CD14-positive monocyte (primary cell): ENCODE measurements at regions not wholly inside any gene's neighbourhood (a gene's known extent, or its start where the extent isn't known, plus 50 kb on each side); places are given as distances from the start of the nearest gene placed in this dataset.

ENCODE experiments used
- DNase-seq, 3 donors: peaks; one replicate each; pipeline ENCODE4 v3.0.0-alpha.2; 2011 to 2022
- H2AFZ ChIP-seq: 2 replicates; pipeline ENCODE4 v1.6.0; 2012; ENCODE audit warnings: mild to moderate bottlenecking, low read depth, low read length, inconsistent platforms; ENCODE audit not compliant: insufficient read depth, poor library complexity, severe bottlenecking
- H3K27ac ChIP-seq, 2 donors: 1 replicate in 1 of 2; 2 replicates in 1 of 2; pipeline ENCODE4 v1.5.1; 2012 to 2013; ENCODE audit warnings: low read length in 2 of 2, control low read depth in 1 of 2, inconsistent platforms in 1 of 2, low read depth in 1 of 2, mild to moderate bottlenecking in 1 of 2
- H3K27me3 ChIP-seq, 2 donors: one replicate each; pipeline versions ENCODE4 v1.6.0 to v1.6.1; 2011 to 2013; ENCODE audit warnings: low read length in 2 of 2; ENCODE audit not compliant: control insufficient read depth in 2 of 2, insufficient read depth in 2 of 2
- H3K36me3 ChIP-seq, 2 donors: replicated peaks in 1 of 2; 1 replicate in 1 of 2; 2 replicates in 1 of 2; pipeline versions ENCODE4 v1.5.1 to v1.6.1; 2012 to 2013; ENCODE audit warnings: low read length in 2 of 2, control low read depth in 1 of 2, inconsistent platforms in 1 of 2, mild to moderate bottlenecking in 1 of 2; ENCODE audit not compliant: insufficient read depth in 2 of 2, control insufficient read depth in 1 of 2
- H3K4me1 ChIP-seq, 2 donors: 1 replicate in 1 of 2; 2 replicates in 1 of 2; pipeline versions ENCODE4 v1.5.1 to v1.6.1; 2012 to 2013; ENCODE audit warnings: low read length in 2 of 2, control low read depth in 1 of 2, inconsistent platforms in 1 of 2, mild to moderate bottlenecking in 1 of 2, moderate library complexity in 1 of 2; ENCODE audit not compliant: insufficient read depth in 2 of 2, control insufficient read depth in 1 of 2
- H3K4me2 ChIP-seq: replicated peaks from 2 replicates; pipeline ENCODE3; 2012; ENCODE audit warnings: low read length, moderate library complexity, mild to moderate bottlenecking; ENCODE audit not compliant: poor library complexity, severe bottlenecking; ENCODE audit errors: extremely low read depth
- H3K4me3 ChIP-seq, 3 experiments: fragments of 200-600 bp in 1 of 3; sonication (generic) in 1 of 3; replicated peaks in 1 of 3; 1 replicate in 2 of 3; 2 replicates in 1 of 3; pipeline ENCODE4 v1.5.1; 2011 to 2013; ENCODE audit warnings: low read length in 3 of 3, mild to moderate bottlenecking in 3 of 3, control low read depth in 2 of 3, low read depth in 2 of 3, inconsistent platforms in 1 of 3, moderate library complexity in 1 of 3
- H3K79me2 ChIP-seq: 2 replicates; pipeline ENCODE4 v1.6.0; 2012; ENCODE audit warnings: mild to moderate bottlenecking, control low read depth, inconsistent platforms, low read length, moderate library complexity; ENCODE audit not compliant: insufficient read depth
- H3K9ac ChIP-seq: 2 replicates; pipeline ENCODE4 v1.6.0; 2017; ENCODE audit warnings: low read length, mild to moderate bottlenecking; ENCODE audit not compliant: insufficient read depth, poor library complexity, severe bottlenecking
- H3K9me3 ChIP-seq, 2 donors: replicated peaks in 1 of 2; 1 replicate in 1 of 2; 2 replicates in 1 of 2; pipeline versions ENCODE4 v1.5.1 to v1.6.1; 2012 to 2013; ENCODE audit warnings: low read length in 2 of 2, control low read depth in 1 of 2; ENCODE audit not compliant: control insufficient read depth in 1 of 2, insufficient read depth in 1 of 2
- H4K20me1 ChIP-seq: 2 replicates; pipeline ENCODE4 v1.6.0; 2012; ENCODE audit warnings: mild to moderate bottlenecking, low read length, control low read depth, moderate library complexity; ENCODE audit not compliant: insufficient read depth
- H3K27ac Mint-ChIP-seq, 7 donors: one replicate each; pipeline ENCODE4 v1.8.0; 2020; ENCODE audit warnings: mild to moderate bottlenecking in 7 of 7, mixed read lengths in 7 of 7, moderate library complexity in 6 of 7, inconsistent platforms in 2 of 7
- H3K27me3 Mint-ChIP-seq, 3 donors: one replicate each; pipeline ENCODE4 v1.8.0; 2021 to 2022; ENCODE audit warnings: low read depth in 3 of 3, mild to moderate bottlenecking in 3 of 3, mixed read lengths in 3 of 3, moderate library complexity in 3 of 3, inconsistent platforms in 1 of 3
- H3K36me3 Mint-ChIP-seq, 2 donors: one replicate each; pipeline ENCODE4 v1.8.0; 2020; ENCODE audit warnings: mixed read lengths in 2 of 2, inconsistent platforms in 1 of 2, mild to moderate bottlenecking in 1 of 2
- H3K4me1 Mint-ChIP-seq: one replicate; pipeline ENCODE4 v1.8.0; 2020; ENCODE audit warnings: mild to moderate bottlenecking, mixed read lengths
- H3K4me3 Mint-ChIP-seq, 2 donors: one replicate each; pipeline ENCODE4 v1.8.0; 2020; ENCODE audit warnings: mild to moderate bottlenecking in 2 of 2, mixed read lengths in 2 of 2, moderate library complexity in 1 of 2
- H3K9me3 Mint-ChIP-seq, 7 donors: one replicate each; pipeline ENCODE4 v1.8.0; 2020 to 2022; ENCODE audit warnings: mixed read lengths in 7 of 7, mild to moderate bottlenecking in 6 of 7, moderate library complexity in 6 of 7, inconsistent platforms in 2 of 7
- CTCF ChIP-seq: fragments of 200-600 bp; IDR thresholded peaks from one replicate; pipeline ENCODE4 v1.8.0; 2022; ENCODE audit warnings: antibody characterized with exemption, mild to moderate bottlenecking
- WGBS: methylation state at CpG from one replicate; pipeline ENCODE4 v1.1.5; 2013; ENCODE audit warnings: missing lambda C conversion rate; ENCODE audit not compliant: insufficient coverage; 5-methylcytosine and 5-hydroxymethylcytosine counted together
- intact Hi-C, 2 donors: fragments of 100-400 bp; cut with micrococcal nuclease; formaldehyde crosslinking; loops; one replicate each; pipeline versions ENCODE4 v1.15.0 to v1.15.1; 2023

- H3K79me2 ChIP-seq: no peaks in the 10 kb centered on the region
- no peak overlapping the region for H2AFZ ChIP-seq
- H4K20me1 ChIP-seq: no peaks in the 10 kb centered on the region
- no peak overlapping the region for H3K27ac ChIP-seq
- no peaks in the 10 kb centered on the region for H3K4me1 Mint-ChIP-seq
- no peaks in the 10 kb centered on the region for H3K36me3 Mint-ChIP-seq
- intact Hi-C loops: no loop called here
- H3K36me3 ChIP-seq: no peaks in the 10 kb centered on the region
- peaks cover 0 to 1% (median 0%) of the 10 kb centered on the region in 3 donors for H3K27me3 Mint-ChIP-seq
- no peak overlapping the region for H3K4me3 ChIP-seq
- H3K27ac Mint-ChIP-seq: no peak overlapping the region
- H3K9me3 ChIP-seq: peaks cover 0 to 11% of the 10 kb centered on the region in 2 donors
- H3K9me3 Mint-ChIP-seq: peaks cover 0 to 5% (median 2%) of the 10 kb centered on the region in 7 donors
- no peak for TF ChIP-seq CTCF
- H3K27me3 ChIP-seq: no peaks in the 10 kb centered on the region
- no peak for DNase-seq
- H3K4me3 Mint-ChIP-seq: no peak overlapping the region
- no peak overlapping the region for H3K4me2 ChIP-seq
- 73% methylated on average over 2 of the region's 3 CpGs for WGBS
- no peaks in the 10 kb centered on the region for H3K4me1 ChIP-seq
- H3K9ac ChIP-seq: no peak overlapping the region
Measured at GRCh38 chr9:24286761-24287160, 258.9 kb downstream of the IZUMO3 start.

GRCh38 chr9:24258626-24259025 lies 287.1 kb downstream of the IZUMO3 start:
- H3K27ac Mint-ChIP-seq: no peak overlapping the region
- no peaks in the 10 kb centered on the region for H3K4me1 ChIP-seq
- H3K36me3 Mint-ChIP-seq: no peaks in the 10 kb centered on the region
- no peaks in the 10 kb centered on the region for H3K79me2 ChIP-seq
- H3K27ac ChIP-seq: no peak overlapping the region
- H3K4me3 Mint-ChIP-seq: no peak overlapping the region
- no peaks in the 10 kb centered on the region for H4K20me1 ChIP-seq
- H3K27me3 Mint-ChIP-seq: no peaks in the 10 kb centered on the region
- TF ChIP-seq CTCF: no peak
- no peak overlapping the region for H3K4me2 ChIP-seq
- H3K4me3 ChIP-seq: no peak overlapping the region
- H3K4me1 Mint-ChIP-seq: no peaks in the 10 kb centered on the region
- H3K9ac ChIP-seq: no peak overlapping the region
- intact Hi-C loops: no loop called here
- no peak for DNase-seq
- peaks cover 0 to 4% (median 0%) of the 10 kb centered on the region in 7 donors for H3K9me3 Mint-ChIP-seq
- H3K36me3 ChIP-seq: no peaks in the 10 kb centered on the region
- H2AFZ ChIP-seq: no peak overlapping the region
- no CpG with 5 or more reads among the region's 1 CpG for WGBS
- no peaks in the 10 kb centered on the region for H3K27me3 ChIP-seq
- H3K9me3 ChIP-seq: peaks cover 0 to under 1% of the 10 kb centered on the region in 2 donors
